CD4-positive, alpha-beta T cell treated with Interleukin-12 subunit alpha and Interleukin-12 subunit beta, for 1 hour (primary cell): ENCODE measurements at regions not wholly inside any gene's neighbourhood (a gene's known extent, or its start where the extent isn't known, plus 50 kb on each side); places are given as distances from the start of the nearest gene placed in this dataset.

ENCODE experiments used
- DNase-seq: peaks from one replicate; pipeline ENCODE4 v3.0.0-alpha.2; 2020

GRCh38 chr3:189563853-189564563 is 67.2 kb upstream of the TP63 start:
- no peak for DNase-seq

- no peak for DNase-seq
Observed at GRCh38 chr3:189566550-189567130, 64.5 kb upstream of the TP63 start.

GRCh38 chr3:189567322-189567721 is 63.9 kb upstream of the TP63 start:
- DNase-seq: no peak

GRCh38 chr3:189567766-189568420 is 63.3 kb upstream of the TP63 start:
- DNase-seq: no peak

GRCh38 chr3:189568961-189569360 is 62.2 kb upstream of the TP63 start:
- DNase-seq: no peak

GRCh38 chr3:189569473-189569872 is 61.7 kb upstream of the TP63 start:
- no peak for DNase-seq

- DNase-seq: no peak
Observed at GRCh38 chr3:189570916-189571315, 60.3 kb upstream of the TP63 start.

GRCh38 chr3:189572249-189572648 is 58.9 kb upstream of the TP63 start:
- DNase-seq: no peak

- no peak for DNase-seq
Observed at GRCh38 chr3:189573004-189573403, 58.2 kb upstream of the TP63 start.

- DNase-seq: no peak
Observed at GRCh38 chr3:189576486-189576885, 54.7 kb upstream of the TP63 start.

GRCh38 chr3:189577050-189577951 is 53.9 kb upstream of the TP63 start:
- no peak for DNase-seq

GRCh38 chr3:189580190-189580589 is 51.0 kb upstream of the TP63 start:
- DNase-seq: no peak
